Heart left ventricle (tissue), 16 donors: ENCODE measurements at regions not wholly inside any gene's neighbourhood (a gene's known extent, or its start where the extent isn't known, plus 50 kb on each side); places are given as distances from the start of the nearest gene placed in this dataset.
A peak's percentile ranks its signal among the peaks of the same experiment; 100 is the strongest.

Experiments used
- ATAC-seq, 4 donors: fragments of 200-7000 bp; cut with Tn5 transposase; one replicate each; pipeline ENCODE4 v1.9.1; 2020 to 2022; ENCODE audit warnings: moderate library complexity in 4 of 4, mild to moderate bottlenecking in 3 of 4, moderate number of reproducible peaks in 1 of 4
- DNase-seq, 5 donors: peaks; one replicate each; pipeline ENCODE4 v3.0.0-alpha.2; 2020
- H3K27ac ChIP-seq, 12 donors: fragments of 200-600 bp; sonication (generic) in 4 of 12; one replicate each; pipeline versions ENCODE4 v1.5.0 to v1.8.0; 2016 to 2022; ENCODE audit warnings: mild to moderate bottlenecking in 2 of 12
- H3K27me3 ChIP-seq, 9 donors: fragments of 200-600 bp; sonication (generic) in 2 of 9; one replicate each; pipeline versions ENCODE4 v1.5.1 to v1.8.0; 2016 to 2022; ENCODE audit warnings: mild to moderate bottlenecking in 3 of 9
- H3K36me3 ChIP-seq, 9 donors: fragments of 200-600 bp; sonication (generic) in 2 of 9; one replicate each; pipeline versions ENCODE4 v1.5.0 to v1.8.0; 2018 to 2022; ENCODE audit warnings: mild to moderate bottlenecking in 2 of 9
- H3K4me1 ChIP-seq, 12 donors: fragments of 200-600 bp; sonication (generic) in 4 of 12; one replicate each; pipeline versions ENCODE4 v1.5.0 to v1.8.0; 2016 to 2022; ENCODE audit warnings: mild to moderate bottlenecking in 3 of 12
- H3K4me3 ChIP-seq, 12 donors: fragments of 200-600 bp; sonication (generic) in 4 of 12; one replicate each; pipeline versions ENCODE4 v1.5.0 to v1.8.0; 2017 to 2022; ENCODE audit warnings: mild to moderate bottlenecking in 9 of 12, moderate library complexity in 4 of 12
- H3K9me3 ChIP-seq, 12 donors: fragments of 200-600 bp; sonication (generic) in 4 of 12; one replicate each; pipeline versions ENCODE4 v1.5.0 to v1.8.0; 2016 to 2022; ENCODE audit warnings: mild to moderate bottlenecking in 1 of 12
- POLR2A ChIP-seq, 2 donors: fragments of 450-650 bp; IDR thresholded peaks; one replicate each; pipeline ENCODE4 v1.6.1; 2017; ENCODE audit warnings: antibody characterized with exemption in 2 of 2, mild to moderate bottlenecking in 2 of 2, moderate library complexity in 2 of 2
- WGBS, 4 donors: extraction: QIAGEN DNeasy Blood & Tissue Kit in 2 of 4; methylation state at CpG; one replicate each; pipeline versions ENCODE4 v1.1.5 to v1.1.7; 2013 to 2018; 5-methylcytosine and 5-hydroxymethylcytosine counted together
- intact Hi-C, 10 donors: fragments of 100-400 bp; cut with DNase I; formaldehyde crosslinking; loops; one replicate each; pipeline versions ENCODE4 v1.11.1 to v1.14.2; 2022
- TF ChIP-seq, protein P1 (sequence below), 12 donors: fragments of 200-600 bp; sonication (generic) in 4 of 12; IDR thresholded peaks; one replicate each; pipeline versions ENCODE4 v1.5.0 to v1.8.0; 2018 to 2022; ENCODE audit warnings: antibody characterized with exemption in 12 of 12, mild to moderate bottlenecking in 5 of 12
- donor health status: ischemic (EF 13 %, LVEDD 7.1; RV severe dilation, severe dysfunction).
- donor health status: healthy with polysubstance abuse.
- donor health status: DM: no; HTN: yes; CAD: no.
- donor health status: DM: no; HTN: no; CAD: no.
- donor health status: ischemic (EF 25% LVEDD 6.9; RV normal size, moderate dysfunction).
- donor health status: ischemic (EF 25% LVEDD 5.7; RV mildly dilated, moderate dysfunction).
- donor health status: healthy.
- donor health status: DM: yes; HTN: yes; CAD: no.
- donor health status: ischemic (EF 35%, LVEDD 5.7; RV mildly dilated, moderate dysfunction).
- donor health status: nonischemic (EF 11% LVEDD 7.7; RV severe dilation, severe dysfunction).
- donor health status: DM: yes; HTN: yes; CAD: no.
- donor health status: PGD.
- donor health status: ischemic (EF 29% LVEDD 5.4; RV normal size, mild dysfunction).
- donor health status: nonischemic (EF 23%, LVEDD 6.1; RV moderate dilation, normal function).

- Histone ChIP-seq H3K36me3 (no peaks in the 10 kb centered on the region), H3K27ac (no peak overlapping the region), H3K27me3 (no peaks in the 10 kb centered on the region), H3K4me1 (no peaks in the 10 kb centered on the region), H3K4me3 (no peak overlapping the region), H3K9me3 (no peaks in the 10 kb centered on the region)
- WGBS, 4 donors, result 69 to 75% (median 72%) methylated on average over 4 of the region's 4 CpGs
- no peak for TF ChIP-seq POLR2A (IDR thresholded peaks at IDR 0.05)
- TF ChIP-seq, protein P1, sequence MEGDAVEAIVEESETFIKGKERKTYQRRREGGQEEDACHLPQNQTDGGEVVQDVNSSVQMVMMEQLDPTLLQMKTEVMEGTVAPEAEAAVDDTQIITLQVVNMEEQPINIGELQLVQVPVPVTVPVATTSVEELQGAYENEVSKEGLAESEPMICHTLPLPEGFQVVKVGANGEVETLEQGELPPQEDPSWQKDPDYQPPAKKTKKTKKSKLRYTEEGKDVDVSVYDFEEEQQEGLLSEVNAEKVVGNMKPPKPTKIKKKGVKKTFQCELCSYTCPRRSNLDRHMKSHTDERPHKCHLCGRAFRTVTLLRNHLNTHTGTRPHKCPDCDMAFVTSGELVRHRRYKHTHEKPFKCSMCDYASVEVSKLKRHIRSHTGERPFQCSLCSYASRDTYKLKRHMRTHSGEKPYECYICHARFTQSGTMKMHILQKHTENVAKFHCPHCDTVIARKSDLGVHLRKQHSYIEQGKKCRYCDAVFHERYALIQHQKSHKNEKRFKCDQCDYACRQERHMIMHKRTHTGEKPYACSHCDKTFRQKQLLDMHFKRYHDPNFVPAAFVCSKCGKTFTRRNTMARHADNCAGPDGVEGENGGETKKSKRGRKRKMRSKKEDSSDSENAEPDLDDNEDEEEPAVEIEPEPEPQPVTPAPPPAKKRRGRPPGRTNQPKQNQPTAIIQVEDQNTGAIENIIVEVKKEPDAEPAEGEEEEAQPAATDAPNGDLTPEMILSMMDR (IDR thresholded peaks at IDR 0.05), result no peak
- ATAC-seq (no peak), DNase-seq (no peak)
- intact Hi-C loops, result no loop called here
Measured at GRCh38 chr4:38512840-38513239, 151.2 kb upstream of the KLF3 start.

- Histone ChIP-seq H3K9me3 (no peaks in the 10 kb centered on the region), H3K4me3 (no peak overlapping the region), H3K27me3 (no peaks in the 10 kb centered on the region), H3K36me3 (no peaks in the 10 kb centered on the region), H3K27ac (no peak overlapping the region), H3K4me1 (peaks cover 0 to 9% (median 0%) of the 10 kb centered on the region in 12 donors)
- 85 to 100% (median 92%) methylated on average over 1 of the region's 1 CpG for WGBS, 4 donors
- DNase-seq, result no peak
- intact Hi-C loops, result no loop called here
- TF ChIP-seq POLR2A (IDR thresholded peaks at IDR 0.05), result no peak
- TF ChIP-seq, protein P1 (IDR thresholded peaks at IDR 0.05), result no peak
- no peak for ATAC-seq
Measured at GRCh38 chr4:38514465-38515146, 149.4 kb upstream of the KLF3 start.

DNA sequence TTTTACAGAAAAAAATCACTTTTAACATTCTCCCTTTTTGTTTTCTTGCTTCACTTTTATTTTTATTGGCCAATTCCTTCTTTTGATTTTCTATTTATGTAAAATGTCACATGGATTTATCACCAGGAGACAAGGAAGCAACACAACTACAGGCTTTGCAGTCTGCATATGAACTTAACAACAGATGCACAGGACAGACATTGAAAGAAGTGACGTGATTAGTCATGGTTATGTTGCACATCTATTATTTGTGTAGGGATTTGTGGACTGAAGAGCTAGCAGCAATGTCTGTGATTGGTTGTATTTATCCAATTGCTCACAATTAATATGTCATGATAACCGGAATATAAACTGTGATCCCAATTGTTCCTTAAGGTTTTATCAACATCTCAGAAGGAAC lies 147.8 kb upstream of the KLF3 start:
- WGBS, 4 donors, result 43 to 50% (median 45%) methylated on average over 2 of the region's 2 CpGs
- DNase-seq (no peak), ATAC-seq (no peak)
- H3K36me3 ChIP-seq, result no peaks in the 10 kb centered on the region
- peaks cover 0 to 13% (median 0%) of the 10 kb centered on the region in 12 donors for H3K4me1 ChIP-seq
- H3K4me3 ChIP-seq, result no peak overlapping the region
- no peaks in the 10 kb centered on the region for H3K9me3 ChIP-seq
- intact Hi-C loops, result no loop called here
- no peak overlapping the region for H3K27ac ChIP-seq
- no peaks in the 10 kb centered on the region for H3K27me3 ChIP-seq
- TF ChIP-seq, protein P1 (IDR thresholded peaks at IDR 0.05), result no peak
- TF ChIP-seq POLR2A (IDR thresholded peaks at IDR 0.05), result no peak

GRCh38 chr4:38519666-38520065 lies 144.3 kb upstream of the KLF3 start:
- H3K27ac ChIP-seq, result peak overlapping the region in 1 of 12 donors; percentile 64
- no peak for ATAC-seq

More at GRCh38 chr4:38519666-38520065, 144.3 kb upstream of the KLF3 start:
- no peak for TF ChIP-seq POLR2A (IDR thresholded peaks at IDR 0.05)
- TF ChIP-seq, protein P1 (IDR thresholded peaks at IDR 0.05), result no peak
- no peak for DNase-seq
- Histone ChIP-seq H3K4me3 (no peak overlapping the region), H3K4me1 (peaks cover 0 to 24% (median 0%) of the 10 kb centered on the region in 12 donors), H3K27me3 (no peaks in the 10 kb centered on the region), H3K36me3 (no peaks in the 10 kb centered on the region), H3K9me3 (no peaks in the 10 kb centered on the region)
- intact Hi-C loops, result no loop called here
- WGBS, 4 donors, result 58 to 84% (median 67%) methylated on average over 1 of the region's 1 CpG
